Adrenal gland (tissue), 9 donors: ENCODE measurements at regions not wholly inside any gene's neighbourhood (a gene's known extent, or its start where the extent isn't known, plus 50 kb on each side); places are given as distances from the start of the nearest gene placed in this dataset.
"Not testable (repeated sequence)": the region's sequence is repeated elsewhere in the genome, so short reads cannot be mapped to it uniquely, and the experiment has no call there.

Source experiments
- DNase-seq, 7 donors: peaks; one replicate each; pipeline ENCODE4 v3.0.0-alpha.2; 2019 to 2020
- H3K27ac ChIP-seq, 5 donors: fragments of 200-600 bp; sonication (generic) in 4 of 5; 1 replicate in 3 of 5; 2 replicates in 2 of 5; pipeline versions ENCODE4 v1.5.1 to v1.8.0; 2016 to 2020; ENCODE audit warnings: mild to moderate bottlenecking in 1 of 5
- H3K27me3 ChIP-seq: fragments of 200-600 bp; 2 replicates; pipeline ENCODE4 v1.8.0; 2021
- H3K36me3 ChIP-seq, 2 donors: fragments of 200-600 bp; replicated peaks in 1 of 2; 1 replicate in 1 of 2; 2 replicates in 1 of 2; pipeline versions ENCODE4 v1.5.1 to v1.8.0; 2018 to 2022
- H3K4me1 ChIP-seq, 2 donors: fragments of 200-600 bp; replicated peaks in 1 of 2; 1 replicate in 1 of 2; 2 replicates in 1 of 2; pipeline versions ENCODE4 v1.5.1 to v1.8.0; 2018 to 2021
- H3K4me3 ChIP-seq, 4 donors: fragments of 200-600 bp; sonication (generic) in 3 of 4; one replicate each; pipeline ENCODE4 v1.5.1; 2016 to 2018
- H3K9me3 ChIP-seq, 3 donors: fragments of 200-600 bp; sonication (generic) in 1 of 3; replicated peaks in 1 of 3; 1 replicate in 2 of 3; 2 replicates in 1 of 3; pipeline versions ENCODE4 v1.5.1 to v1.8.0; 2016 to 2021
- CTCF ChIP-seq, 6 experiments: fragments of 450-650 bp in 4 of 6; fragments of 200-600 bp in 2 of 6; sonication (generic) in 1 of 6; IDR thresholded peaks; 1 replicate in 5 of 6; 2 replicates in 1 of 6; pipeline versions ENCODE4 v1.5.1 to v1.8.0; 2016 to 2021; ENCODE audit warnings: antibody characterized with exemption in 6 of 6, mild to moderate bottlenecking in 2 of 6, moderate library complexity in 1 of 6
- POLR2A ChIP-seq, 2 donors: fragments of 450-650 bp; IDR thresholded peaks; one replicate each; pipeline ENCODE4 v1.6.1; 2017; ENCODE audit warnings: antibody characterized with exemption in 2 of 2, mild to moderate bottlenecking in 2 of 2, moderate library complexity in 1 of 2
- WGBS, 4 donors: extraction: QIAGEN DNeasy Blood & Tissue Kit in 2 of 4; methylation state at CpG; one replicate each; pipeline versions ENCODE4 v1.1.5 to v1.1.7; 2013 to 2017; 5-methylcytosine and 5-hydroxymethylcytosine counted together
- intact Hi-C, 2 donors: fragments of 100-400 bp; cut with DNase I; formaldehyde crosslinking; loops; one replicate each; pipeline versions ENCODE4 v1.14.1 to v1.15.0; 2022 to 2023
- donor health status: healthy with polysubstance abuse.
- donor health status: Bipolar disorder and iron deficiency.
- donor health status: DM: yes; HTN: yes; CAD: no.
- donor health status: DM: no; HTN: no; CAD: no.
- donor health status: DM: no; HTN: no; CAD: no.

GRCh38 chr6:15936503-15936902 lies 192.4 kb upstream of the MYLIP start:
- no peak for DNase-seq
- Histone ChIP-seq H3K4me1 (no peaks in the 10 kb centered on the region), H3K27ac (no peak overlapping the region), H3K4me3 (no peak overlapping the region), H3K9me3 (no peaks in the 10 kb centered on the region), H3K36me3 (no peaks in the 10 kb centered on the region), H3K27me3 (no peaks in the 10 kb centered on the region)
- TF ChIP-seq POLR2A (IDR thresholded peaks at IDR 0.05) (no peak), CTCF (IDR thresholded peaks at IDR 0.05) (no peak)
- 47 to 73% (median 64%) methylated on average over 1 of the region's 1 CpG for WGBS, 4 donors
- intact Hi-C loops = no loop called here

GRCh38 chr6:15935661-15936060 lies 193.2 kb upstream of the MYLIP start:
- Histone ChIP-seq H3K27ac (no peak overlapping the region), H3K9me3 (no peaks in the 10 kb centered on the region), H3K4me3 (no peak overlapping the region), H3K36me3 (no peaks in the 10 kb centered on the region), H3K4me1 (no peaks in the 10 kb centered on the region), H3K27me3 (no peaks in the 10 kb centered on the region)
- intact Hi-C loops = no loop called here
- DNase-seq = no peak
- TF ChIP-seq POLR2A (IDR thresholded peaks at IDR 0.05) = no peak
- TF ChIP-seq CTCF (IDR thresholded peaks at IDR 0.05) = no peak
- 87 to 100% (median 100%) methylated on average over 1 of the region's 1 CpG for WGBS, 4 donors

GRCh38 chr6:15931697-15932096 lies 197.2 kb upstream of the MYLIP start:
- H3K27ac ChIP-seq, DNase-seq, H3K4me1 ChIP-seq, H3K9me3 ChIP-seq, H3K36me3 ChIP-seq, H3K4me3 ChIP-seq, H3K27me3 ChIP-seq, intact Hi-C loops: not testable (repeated sequence)
- WGBS, 4 donors = 80 to 93% (median 92%) methylated on average over 6 of the region's 6 CpGs

- DNase-seq = no peak
- 70 to 80% (median 74%) methylated on average over 3 of the region's 3 CpGs for WGBS, 4 donors
- Histone ChIP-seq H3K36me3 (no peaks in the 10 kb centered on the region), H3K27me3 (no peaks in the 10 kb centered on the region), H3K9me3 (no peaks in the 10 kb centered on the region), H3K4me1 (no peaks in the 10 kb centered on the region), H3K4me3 (no peak overlapping the region), H3K27ac (no peak overlapping the region)
- intact Hi-C loops = no loop called here
- TF ChIP-seq POLR2A (IDR thresholded peaks at IDR 0.05) (no peak), CTCF (IDR thresholded peaks at IDR 0.05) (no peak)
These were observed 198.7 kb upstream of the MYLIP start for GRCh38 chr6:15930207-15930606.

GRCh38 chr6:15929685-15930084 lies 199.2 kb upstream of the MYLIP start:
- H3K27me3 ChIP-seq = no peaks in the 10 kb centered on the region
- no peaks in the 10 kb centered on the region for H3K4me1 ChIP-seq
- H3K27ac ChIP-seq = no peak overlapping the region
- TF ChIP-seq POLR2A (IDR thresholded peaks at IDR 0.05) = no peak
- no peak for TF ChIP-seq CTCF (IDR thresholded peaks at IDR 0.05)
- H3K4me3 ChIP-seq = no peak overlapping the region
- intact Hi-C loops = no loop called here
- no peaks in the 10 kb centered on the region for H3K9me3 ChIP-seq
- 57 to 85% (median 69%) methylated on average over 1 of the region's 1 CpG for WGBS, 4 donors
- H3K36me3 ChIP-seq = no peaks in the 10 kb centered on the region
- no peak for DNase-seq
